ENCODE measurements at regions not wholly inside any gene's neighbourhood (a gene's known extent, or its start where the extent isn't known, plus 50 kb on each side); places are given as distances from the start of the nearest gene placed in this dataset.

GRCh38 chr5:61970218-61970617 lies 335.8 kb upstream of the KIF2A start:
- no peak for TF ChIP-seq CTCF (IDR thresholded peaks at IDR 0.05)
- TF ChIP-seq MAZ (IDR thresholded peaks at IDR 0.05; ENCODE audit: borderline replicate concordance, low read depth, low read length): no peak
- TF ChIP-seq RCOR1 (IDR thresholded peaks at IDR 0.05; ENCODE audit: low read depth, low read length): no peak
- TF ChIP-seq, protein P1, sequence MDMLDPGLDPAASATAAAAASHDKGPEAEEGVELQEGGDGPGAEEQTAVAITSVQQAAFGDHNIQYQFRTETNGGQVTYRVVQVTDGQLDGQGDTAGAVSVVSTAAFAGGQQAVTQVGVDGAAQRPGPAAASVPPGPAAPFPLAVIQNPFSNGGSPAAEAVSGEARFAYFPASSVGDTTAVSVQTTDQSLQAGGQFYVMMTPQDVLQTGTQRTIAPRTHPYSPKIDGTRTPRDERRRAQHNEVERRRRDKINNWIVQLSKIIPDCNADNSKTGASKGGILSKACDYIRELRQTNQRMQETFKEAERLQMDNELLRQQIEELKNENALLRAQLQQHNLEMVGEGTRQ (IDR thresholded peaks at IDR 0.05): no peak
- TF ChIP-seq PBX3 (IDR thresholded peaks at IDR 0.05): no peak
- TF ChIP-seq TP53 (CRISPR knock-in tag; IDR thresholded peaks at IDR 0.05): no peak
- no peak for TF ChIP-seq NFE2L2 (conservative IDR thresholded peaks at IDR 0.05; ENCODE audit: low read length)
- TF ChIP-seq KDM1A (IDR thresholded peaks at IDR 0.05; ENCODE audit: low read depth): no peak
- no peak for TF ChIP-seq HMGXB4 (CRISPR knock-in tag; IDR thresholded peaks at IDR 0.05; ENCODE audit: borderline replicate concordance)
- TF ChIP-seq JUN (IDR thresholded peaks at IDR 0.05): no peak
- no peak for TF ChIP-seq RAD21 (conservative IDR thresholded peaks at IDR 0.05 in 1 of 2, IDR thresholded peaks at IDR 0.05 in 1 of 2)
